ENCODE measurements at regions not wholly inside any gene's neighbourhood (a gene's known extent, or its start where the extent isn't known, plus 50 kb on each side); places are given as distances from the start of the nearest gene placed in this dataset.

DNA sequence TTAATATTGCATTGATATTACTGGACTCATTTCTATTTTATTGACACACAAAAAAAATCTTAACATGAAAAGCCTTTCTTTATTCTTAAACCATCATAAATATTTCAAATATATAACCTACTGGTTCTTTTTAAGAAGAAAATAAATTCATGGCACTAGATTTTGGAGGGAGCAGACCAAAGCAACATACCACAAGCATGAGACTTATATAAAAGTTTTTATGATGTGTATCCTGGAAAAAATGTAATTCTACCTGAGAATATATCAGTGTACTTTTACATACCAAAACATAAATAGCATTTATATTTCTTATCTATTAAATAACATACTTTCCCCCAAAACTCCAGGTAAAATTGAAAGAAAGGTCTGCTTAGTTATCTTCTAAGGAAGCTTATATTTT, 508.2 kb upstream of the SEMA3D start:
- no peaks in the 10 kb centered on the region for H3K4me1 ChIP-seq
- H3K27me3 ChIP-seq = no peaks in the 10 kb centered on the region
- TF ChIP-seq CTCF (IDR thresholded peaks at IDR 0.05) = no peak
- no peaks in the 10 kb centered on the region for H3K36me3 ChIP-seq
- ATAC-seq (no peak), DNase-seq (no peak)
- peaks cover 0 to 2% of the 10 kb centered on the region in 2 donors for H3K9me3 ChIP-seq
- no peak overlapping the region for H3K4me3 ChIP-seq
- H3K27ac ChIP-seq = no peak overlapping the region
- intact Hi-C loops (cut with DNase I) = no loop called here

- ATAC-seq (no peak), DNase-seq (no peak)
- H3K9me3 ChIP-seq = peaks cover 0 to 3% of the 10 kb centered on the region in 2 donors
- intact Hi-C loops (cut with DNase I) = no loop called here
- H3K4me3 ChIP-seq = no peak overlapping the region
- no peak for TF ChIP-seq CTCF (IDR thresholded peaks at IDR 0.05)
- no peaks in the 10 kb centered on the region for H3K27me3 ChIP-seq
- no peaks in the 10 kb centered on the region for H3K36me3 ChIP-seq
- H3K4me1 ChIP-seq = no peaks in the 10 kb centered on the region
- H3K27ac ChIP-seq = no peak overlapping the region
Measured at GRCh38 chr7:85693326-85693725, 506.5 kb upstream of the SEMA3D start.

DNA sequence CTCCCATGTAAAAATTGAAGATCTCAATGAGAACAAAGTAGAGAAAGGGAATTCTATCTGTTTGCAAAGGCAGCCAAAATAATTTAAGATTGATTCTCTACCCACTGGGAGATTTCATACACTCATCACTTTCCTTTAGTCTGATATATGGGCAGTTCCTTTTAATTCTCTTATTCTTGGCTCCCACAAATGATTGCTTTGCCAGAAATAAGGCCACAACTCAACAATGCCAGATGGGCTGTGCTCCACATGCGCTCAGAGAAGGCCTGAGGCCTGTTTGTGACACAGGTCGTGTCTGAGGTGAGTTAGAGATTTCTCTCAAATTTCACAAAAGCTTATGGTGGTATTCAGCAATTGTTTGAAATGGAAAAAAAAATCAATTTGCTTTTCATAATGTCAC, 501.9 kb upstream of the SEMA3D start:
- no peak overlapping the region for H3K4me3 ChIP-seq
- H3K27me3 ChIP-seq = no peaks in the 10 kb centered on the region
- no peaks in the 10 kb centered on the region for H3K4me1 ChIP-seq
- H3K9me3 ChIP-seq = peaks cover 0 to 3% of the 10 kb centered on the region in 2 donors
- no peak overlapping the region for H3K27ac ChIP-seq
- intact Hi-C loops (cut with DNase I) = no loop called here
- no peak for TF ChIP-seq CTCF (IDR thresholded peaks at IDR 0.05)
- no peaks in the 10 kb centered on the region for H3K36me3 ChIP-seq
- DNase-seq (peak in 2 of 4 donors; percentile 11 to 21), ATAC-seq (no peak)

DNA sequence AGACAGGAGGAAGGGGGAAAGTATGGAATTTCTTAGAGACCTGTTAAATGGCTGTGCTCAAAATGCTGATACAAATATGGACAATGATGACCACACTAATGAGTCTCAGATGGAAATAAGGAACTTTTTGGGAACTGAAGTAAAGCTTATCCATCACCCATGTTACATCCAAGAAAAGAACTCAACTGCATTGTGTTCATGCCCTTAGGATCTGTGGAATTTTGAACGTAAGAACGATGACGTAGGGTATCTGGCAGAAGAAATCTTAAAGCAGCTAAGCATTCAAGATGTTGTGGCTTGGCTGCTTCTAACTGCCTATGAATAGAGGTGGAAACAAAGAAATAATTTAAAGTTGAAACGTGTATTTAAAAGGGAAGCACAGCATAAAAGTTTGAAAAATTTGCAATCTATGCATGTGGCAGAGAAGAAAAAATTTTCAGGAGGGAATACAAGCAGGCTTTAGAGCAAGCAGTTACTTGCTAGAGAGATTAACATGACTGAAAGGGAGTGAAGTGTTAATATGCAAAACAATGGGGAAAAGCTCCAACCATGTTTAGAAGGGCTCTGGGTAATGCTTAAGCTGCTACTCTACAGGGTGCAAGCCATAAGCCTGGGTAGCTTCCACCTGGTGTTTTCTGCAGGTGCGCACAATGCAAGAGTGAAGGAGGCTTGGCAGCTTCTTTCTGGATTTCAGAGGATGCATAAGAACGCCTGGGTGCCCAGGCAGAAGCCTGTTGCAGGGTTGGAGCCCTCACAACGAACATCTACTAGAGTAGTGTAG, 499.7 kb upstream of the SEMA3D start:
- H3K4me1 ChIP-seq = no peaks in the 10 kb centered on the region
- no peaks in the 10 kb centered on the region for H3K27me3 ChIP-seq
- no peak overlapping the region for H3K4me3 ChIP-seq
- intact Hi-C loops (cut with DNase I) = no loop called here
- ATAC-seq (no peak), DNase-seq (peak in 1 of 4 donors; percentile 33)
- no peak overlapping the region for H3K27ac ChIP-seq
- no peak for TF ChIP-seq CTCF (IDR thresholded peaks at IDR 0.05)
- H3K9me3 ChIP-seq = peaks cover 0 to 3% of the 10 kb centered on the region in 2 donors
- H3K36me3 ChIP-seq = no peaks in the 10 kb centered on the region

- H3K27me3 ChIP-seq = no peaks in the 10 kb centered on the region
- H3K4me3 ChIP-seq = no peak overlapping the region
- no peak for TF ChIP-seq CTCF (IDR thresholded peaks at IDR 0.05)
- no peak overlapping the region for H3K27ac ChIP-seq
- DNase-seq = no peak
- H3K4me1 ChIP-seq = no peaks in the 10 kb centered on the region
- H3K36me3 ChIP-seq = no peaks in the 10 kb centered on the region
- peaks cover 0 to 3% of the 10 kb centered on the region in 2 donors for H3K9me3 ChIP-seq
- intact Hi-C loops (cut with DNase I) = no loop called here
- ATAC-seq = no peak
Measured at GRCh38 chr7:85685901-85686300, 499.0 kb upstream of the SEMA3D start.
